C4-2B (cell line): ENCODE measurements at regions not wholly inside any gene's neighbourhood (a gene's known extent, or its start where the extent isn't known, plus 50 kb on each side); places are given as distances from the start of the nearest gene placed in this dataset.

Experiments used
- CTCF ChIP-seq: fragments of 450-650 bp; conservative IDR thresholded peaks from 2 replicates; pipeline ENCODE4 v1.5.1; 2017; ENCODE audit warnings: mild to moderate bottlenecking
- ZFX ChIP-seq: fragments of 450-650 bp; IDR thresholded peaks from 2 replicates; pipeline ENCODE4 v1.6.1; 2017

DNA sequence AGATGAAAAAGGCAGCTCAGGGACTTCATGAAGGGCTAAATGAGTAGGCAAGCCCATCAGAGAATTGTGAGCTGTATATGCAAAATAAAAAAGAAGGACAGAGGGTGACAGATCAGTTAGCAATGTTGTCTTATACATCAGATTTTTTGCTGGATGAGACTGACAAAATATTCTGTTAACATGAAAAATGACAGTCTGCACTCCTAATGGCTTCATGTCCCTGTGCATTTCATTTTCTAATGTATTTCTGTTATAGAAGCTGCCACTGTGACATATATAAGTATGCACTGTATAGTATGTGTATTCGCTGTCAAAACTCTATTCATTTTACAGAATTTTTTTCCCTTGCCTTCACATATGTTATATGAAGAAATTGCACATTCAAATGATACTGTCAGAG lies 559.5 kb downstream of the DMRTA1 start:
- no peak for TF ChIP-seq CTCF
- no peak for TF ChIP-seq ZFX
